Keratinocyte (primary cell): ENCODE measurements at regions not wholly inside any gene's neighbourhood (a gene's known extent, or its start where the extent isn't known, plus 50 kb on each side); places are given as distances from the start of the nearest gene placed in this dataset.

ENCODE experiments used
- DNase-seq: peaks from one replicate; pipeline ENCODE4 v3.0.0-alpha.2; 2011; ENCODE audit warnings: low read depth, missing footprints, low spot score
- FAIRE-seq: peaks from 2 replicates; lab custom pipeline; 2011; peaks lifted over from hg19 to GRCh38; lab: Jason Lieb, UNC
- H2AFZ ChIP-seq: 2 replicates; pipeline ENCODE4 v1.6.0; 2012; ENCODE audit warnings: low read length, control low read depth, inconsistent platforms; ENCODE audit not compliant: control insufficient read depth
- H3K27ac ChIP-seq: 2 replicates; pipeline ENCODE4 v1.5.1; 2011; ENCODE audit warnings: low read length; ENCODE audit not compliant: control insufficient read depth, insufficient read depth
- H3K27me3 ChIP-seq: 3 replicates; pipeline ENCODE4 v1.6.0; 2011; ENCODE audit warnings: low read length; ENCODE audit not compliant: control insufficient read depth, insufficient read depth; ENCODE audit errors: extremely low read depth
- H3K36me3 ChIP-seq, 2 experiments: 2 replicates in 1 of 2; 3 replicates in 1 of 2; pipeline ENCODE4 v1.5.1; 2011; ENCODE audit warnings: low read length in 2 of 2, mild to moderate bottlenecking in 1 of 2; ENCODE audit not compliant: control insufficient read depth in 2 of 2, insufficient read depth in 2 of 2; ENCODE audit errors: extremely low read depth in 1 of 2
- H3K4me1 ChIP-seq: 3 replicates; pipeline ENCODE4 v1.5.1; 2011; ENCODE audit warnings: low read length; ENCODE audit not compliant: control insufficient read depth, insufficient read depth; ENCODE audit errors: extremely low read depth
- H3K4me2 ChIP-seq: 3 replicates; pipeline ENCODE4 v1.6.0; 2011; ENCODE audit warnings: low read depth, low read length; ENCODE audit not compliant: control insufficient read depth, insufficient read depth; ENCODE audit errors: extremely low read depth
- H3K4me3 ChIP-seq, 3 experiments: fragments of 200-600 bp in 1 of 3; sonication (generic) in 1 of 3; 2 replicates in 2 of 3; 3 replicates in 1 of 3; pipeline ENCODE4 v1.5.1; 2011 to 2016; ENCODE audit warnings: low read length in 3 of 3, mild to moderate bottlenecking in 3 of 3, control low read depth in 2 of 3, inconsistent platforms in 1 of 3, low read depth in 1 of 3, mixed read lengths in 1 of 3, mixed run types in 1 of 3, moderate library complexity in 1 of 3; ENCODE audit not compliant: control insufficient read depth in 2 of 3, insufficient read depth in 2 of 3; ENCODE audit errors: extremely low read depth in 1 of 3
- H3K79me2 ChIP-seq: 2 replicates; pipeline ENCODE4 v1.6.0; 2012; ENCODE audit warnings: low read length; ENCODE audit not compliant: control insufficient read depth, insufficient read depth
- H3K9ac ChIP-seq: 3 replicates; pipeline ENCODE4 v1.6.0; 2011; ENCODE audit warnings: low read length; ENCODE audit not compliant: control insufficient read depth, insufficient read depth; ENCODE audit errors: extremely low read depth
- H3K9me1 ChIP-seq: 3 replicates; pipeline ENCODE4 v1.6.0; 2011; ENCODE audit warnings: low read length; ENCODE audit not compliant: control insufficient read depth, insufficient read depth; ENCODE audit errors: extremely low read depth
- H3K9me3 ChIP-seq: 2 replicates; pipeline ENCODE4 v1.5.1; 2012; ENCODE audit warnings: low read depth, low read length; ENCODE audit not compliant: control insufficient read depth
- H4K20me1 ChIP-seq: 3 replicates; pipeline ENCODE4 v1.6.0; 2011; ENCODE audit warnings: low read length; ENCODE audit not compliant: control insufficient read depth, insufficient read depth; ENCODE audit errors: extremely low read depth
- EZH2 ChIP-seq: IDR thresholded peaks from one replicate; pipeline ENCODE4 v1.6.1; 2012; ENCODE audit warnings: inconsistent platforms, mild to moderate bottlenecking, low read length, moderate library complexity
- dilution Hi-C: fragments of 300-500 bp; cut with MboI; formaldehyde crosslinking; loops from one replicate; pipeline ENCODE4 v1.7.0; 2020; ENCODE audit warnings: low sequenced_read_pairs; ENCODE audit not compliant: extremely low pct_ligation_motif_present
- TF ChIP-seq, protein P1 (sequence below), 3 experiments: IDR thresholded peaks in 1 of 3; conservative IDR thresholded peaks in 1 of 3; optimal IDR thresholded peaks in 1 of 3; 2 replicates in 2 of 3; 3 replicates in 1 of 3; pipeline versions ENCODE3 to v1.5.1; 2011; ENCODE audit warnings: low read length in 3 of 3, mild to moderate bottlenecking in 3 of 3, moderate library complexity in 2 of 3, control low read depth in 1 of 3, inconsistent platforms in 1 of 3; ENCODE audit not compliant: insufficient read depth in 2 of 3; ENCODE audit errors: extremely low read depth in 1 of 3

DNA sequence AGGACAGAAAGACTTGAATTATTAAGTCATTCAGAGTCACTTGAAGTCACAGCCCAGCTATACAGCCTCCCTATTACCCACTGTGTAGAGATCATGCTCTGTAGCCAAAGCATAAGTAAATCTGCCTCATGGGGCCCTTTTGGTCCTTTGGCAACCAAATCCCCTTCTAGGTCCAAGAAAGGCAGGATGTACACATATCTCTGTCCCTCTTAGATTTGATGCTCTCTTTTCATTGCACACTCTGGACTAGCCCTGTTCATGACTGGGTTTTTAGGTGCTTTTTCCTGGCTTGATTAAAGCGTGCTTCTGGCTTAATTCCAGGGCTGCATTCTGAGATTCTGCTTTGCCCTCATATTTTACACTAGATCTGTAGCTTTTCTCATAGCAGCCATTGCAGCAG, 296.8 kb downstream of the TENT5A start:
- Histone ChIP-seq H3K27me3 (no peaks in the 10 kb centered on the region), H3K4me1 (no peaks in the 10 kb centered on the region), H3K36me3 (no peaks in the 10 kb centered on the region), H4K20me1 (no peaks in the 10 kb centered on the region), H3K79me2 (no peaks in the 10 kb centered on the region), H3K9ac (no peak overlapping the region), H3K9me1 (no peaks in the 10 kb centered on the region), H3K4me2 (no peak overlapping the region), H3K27ac (no peak overlapping the region), H3K9me3 (no peaks in the 10 kb centered on the region), H2AFZ (no peak overlapping the region), H3K4me3 (no peak overlapping the region)
- no peak for TF ChIP-seq EZH2
- TF ChIP-seq, protein P1, sequence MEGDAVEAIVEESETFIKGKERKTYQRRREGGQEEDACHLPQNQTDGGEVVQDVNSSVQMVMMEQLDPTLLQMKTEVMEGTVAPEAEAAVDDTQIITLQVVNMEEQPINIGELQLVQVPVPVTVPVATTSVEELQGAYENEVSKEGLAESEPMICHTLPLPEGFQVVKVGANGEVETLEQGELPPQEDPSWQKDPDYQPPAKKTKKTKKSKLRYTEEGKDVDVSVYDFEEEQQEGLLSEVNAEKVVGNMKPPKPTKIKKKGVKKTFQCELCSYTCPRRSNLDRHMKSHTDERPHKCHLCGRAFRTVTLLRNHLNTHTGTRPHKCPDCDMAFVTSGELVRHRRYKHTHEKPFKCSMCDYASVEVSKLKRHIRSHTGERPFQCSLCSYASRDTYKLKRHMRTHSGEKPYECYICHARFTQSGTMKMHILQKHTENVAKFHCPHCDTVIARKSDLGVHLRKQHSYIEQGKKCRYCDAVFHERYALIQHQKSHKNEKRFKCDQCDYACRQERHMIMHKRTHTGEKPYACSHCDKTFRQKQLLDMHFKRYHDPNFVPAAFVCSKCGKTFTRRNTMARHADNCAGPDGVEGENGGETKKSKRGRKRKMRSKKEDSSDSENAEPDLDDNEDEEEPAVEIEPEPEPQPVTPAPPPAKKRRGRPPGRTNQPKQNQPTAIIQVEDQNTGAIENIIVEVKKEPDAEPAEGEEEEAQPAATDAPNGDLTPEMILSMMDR (optimal IDR thresholded peaks at IDR 0.05 in 1 of 3, IDR thresholded peaks at IDR 0.05 in 1 of 3, conservative IDR thresholded peaks at IDR 0.05 in 1 of 3; ENCODE audit: extremely low read depth in 1 of 3, insufficient read depth in 2 of 3, low read length in 3 of 3): no peak
- FAIRE-seq (no peak), DNase-seq (no peak)
- dilution Hi-C loops: no loop called here

DNA sequence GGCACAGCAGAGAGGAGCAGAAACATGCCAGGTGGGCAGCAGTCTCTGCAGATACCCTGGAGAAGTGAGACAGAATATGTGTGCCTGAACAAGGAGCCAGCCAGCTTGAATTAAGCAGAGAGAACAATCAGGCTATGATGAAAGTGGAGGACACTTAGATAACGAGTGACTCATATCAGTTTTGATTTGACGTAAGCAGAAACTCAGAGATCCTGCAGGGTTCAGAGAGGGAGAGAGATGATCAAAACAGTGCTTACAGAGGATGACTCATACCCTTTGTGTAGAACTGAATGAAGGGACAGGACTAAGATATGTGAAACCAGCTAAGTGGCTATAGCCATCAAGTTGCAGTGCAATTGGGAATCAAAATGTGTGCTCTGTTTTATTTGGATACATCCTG, 300.7 kb downstream of the TENT5A start:
- no peaks in the 10 kb centered on the region for H3K79me2 ChIP-seq
- no peaks in the 10 kb centered on the region for H3K9me1 ChIP-seq
- no peaks in the 10 kb centered on the region for H3K27me3 ChIP-seq
- no peak overlapping the region for H3K4me2 ChIP-seq
- DNase-seq (no peak), FAIRE-seq (no peak)
- H3K4me3 ChIP-seq: no peak overlapping the region
- no peak overlapping the region for H3K27ac ChIP-seq
- dilution Hi-C loops: no loop called here
- no peak overlapping the region for H2AFZ ChIP-seq
- no peaks in the 10 kb centered on the region for H3K36me3 ChIP-seq
- no peak overlapping the region for H3K9ac ChIP-seq
- H3K4me1 ChIP-seq: no peaks in the 10 kb centered on the region
- no peak for TF ChIP-seq EZH2
- TF ChIP-seq, protein P1 (optimal IDR thresholded peaks at IDR 0.05 in 1 of 3, IDR thresholded peaks at IDR 0.05 in 1 of 3, conservative IDR thresholded peaks at IDR 0.05 in 1 of 3; ENCODE audit: extremely low read depth in 1 of 3, insufficient read depth in 2 of 3, low read length in 3 of 3): no peak
- no peaks in the 10 kb centered on the region for H4K20me1 ChIP-seq
- H3K9me3 ChIP-seq: no peaks in the 10 kb centered on the region
